Gastrocnemius medialis (tissue), 4 donors: ENCODE measurements at regions not wholly inside any gene's neighbourhood (a gene's known extent, or its start where the extent isn't known, plus 50 kb on each side); places are given as distances from the start of the nearest gene placed in this dataset.

Experiments used
- POLR2A ChIP-seq, 2 donors: fragments of 450-650 bp; IDR thresholded peaks; one replicate each; pipeline ENCODE4 v1.6.1; 2017; ENCODE audit warnings: antibody characterized with exemption in 2 of 2, mild to moderate bottlenecking in 2 of 2, moderate library complexity in 2 of 2
- TF ChIP-seq, protein P1 (sequence below), 5 experiments: fragments of 450-650 bp in 3 of 5; fragments of 200-600 bp in 2 of 5; sonication (generic) in 2 of 5; IDR thresholded peaks in 4 of 5; conservative IDR thresholded peaks in 1 of 5; 1 replicate in 4 of 5; 2 replicates in 1 of 5; pipeline ENCODE4 v1.5.1; 2016 to 2019; ENCODE audit warnings: antibody characterized with exemption in 5 of 5, mild to moderate bottlenecking in 3 of 5, moderate library complexity in 3 of 5

DNA sequence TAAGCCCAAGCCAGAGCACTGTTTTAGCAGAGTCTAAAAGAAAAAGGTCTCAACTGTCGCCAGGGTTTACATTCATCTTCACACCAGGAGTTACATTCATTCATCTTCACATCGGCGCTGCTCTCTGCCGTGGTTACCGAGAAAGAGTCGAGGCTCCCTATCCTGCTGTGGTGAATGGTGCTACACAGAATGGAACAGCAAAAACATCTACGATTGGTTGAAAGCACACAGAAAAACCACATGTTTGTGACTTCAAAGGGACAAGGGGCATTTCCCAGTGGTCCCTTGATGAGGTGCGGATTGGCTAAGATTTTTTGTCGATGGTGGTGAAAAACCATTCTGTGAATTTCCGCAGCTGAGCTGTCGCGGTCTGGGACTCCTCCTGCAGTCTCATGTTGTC, 231.1 kb downstream of the SIPA1L2 start:
- TF ChIP-seq, protein P1, sequence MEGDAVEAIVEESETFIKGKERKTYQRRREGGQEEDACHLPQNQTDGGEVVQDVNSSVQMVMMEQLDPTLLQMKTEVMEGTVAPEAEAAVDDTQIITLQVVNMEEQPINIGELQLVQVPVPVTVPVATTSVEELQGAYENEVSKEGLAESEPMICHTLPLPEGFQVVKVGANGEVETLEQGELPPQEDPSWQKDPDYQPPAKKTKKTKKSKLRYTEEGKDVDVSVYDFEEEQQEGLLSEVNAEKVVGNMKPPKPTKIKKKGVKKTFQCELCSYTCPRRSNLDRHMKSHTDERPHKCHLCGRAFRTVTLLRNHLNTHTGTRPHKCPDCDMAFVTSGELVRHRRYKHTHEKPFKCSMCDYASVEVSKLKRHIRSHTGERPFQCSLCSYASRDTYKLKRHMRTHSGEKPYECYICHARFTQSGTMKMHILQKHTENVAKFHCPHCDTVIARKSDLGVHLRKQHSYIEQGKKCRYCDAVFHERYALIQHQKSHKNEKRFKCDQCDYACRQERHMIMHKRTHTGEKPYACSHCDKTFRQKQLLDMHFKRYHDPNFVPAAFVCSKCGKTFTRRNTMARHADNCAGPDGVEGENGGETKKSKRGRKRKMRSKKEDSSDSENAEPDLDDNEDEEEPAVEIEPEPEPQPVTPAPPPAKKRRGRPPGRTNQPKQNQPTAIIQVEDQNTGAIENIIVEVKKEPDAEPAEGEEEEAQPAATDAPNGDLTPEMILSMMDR (IDR thresholded peaks at IDR 0.05 in 4 of 5, conservative IDR thresholded peaks at IDR 0.05 in 1 of 5), result no peak
- no peak for TF ChIP-seq POLR2A (IDR thresholded peaks at IDR 0.05)
